Transverse colon (tissue), 4 donors: ENCODE measurements at regions not wholly inside any gene's neighbourhood (a gene's known extent, or its start where the extent isn't known, plus 50 kb on each side); places are given as distances from the start of the nearest gene placed in this dataset.

Experiments used
- EP300 ChIP-seq: sonication (generic); formaldehyde crosslinking; IDR thresholded peaks from one replicate; pipeline ENCODE4 v1.6.1; 2017; ENCODE audit warnings: antibody characterized with exemption, low read depth
- POLR2AphosphoS5 ChIP-seq, 3 donors: sonication (generic); formaldehyde crosslinking; IDR thresholded peaks; one replicate each; pipeline ENCODE4 v1.6.1; 2016; ENCODE audit warnings: antibody characterized with exemption in 3 of 3
- TF ChIP-seq, protein P1 (sequence below), 5 experiments: fragments of 200-600 bp in 3 of 5; fragments of 450-650 bp in 2 of 5; sonication (generic) in 3 of 5; IDR thresholded peaks; 1 replicate in 2 of 5; 2 replicates in 3 of 5; pipeline ENCODE4 v1.5.1; 2016 to 2017; ENCODE audit warnings: antibody characterized with exemption in 5 of 5, inconsistent platforms in 3 of 5, mild to moderate bottlenecking in 2 of 5, moderate library complexity in 1 of 5

DNA sequence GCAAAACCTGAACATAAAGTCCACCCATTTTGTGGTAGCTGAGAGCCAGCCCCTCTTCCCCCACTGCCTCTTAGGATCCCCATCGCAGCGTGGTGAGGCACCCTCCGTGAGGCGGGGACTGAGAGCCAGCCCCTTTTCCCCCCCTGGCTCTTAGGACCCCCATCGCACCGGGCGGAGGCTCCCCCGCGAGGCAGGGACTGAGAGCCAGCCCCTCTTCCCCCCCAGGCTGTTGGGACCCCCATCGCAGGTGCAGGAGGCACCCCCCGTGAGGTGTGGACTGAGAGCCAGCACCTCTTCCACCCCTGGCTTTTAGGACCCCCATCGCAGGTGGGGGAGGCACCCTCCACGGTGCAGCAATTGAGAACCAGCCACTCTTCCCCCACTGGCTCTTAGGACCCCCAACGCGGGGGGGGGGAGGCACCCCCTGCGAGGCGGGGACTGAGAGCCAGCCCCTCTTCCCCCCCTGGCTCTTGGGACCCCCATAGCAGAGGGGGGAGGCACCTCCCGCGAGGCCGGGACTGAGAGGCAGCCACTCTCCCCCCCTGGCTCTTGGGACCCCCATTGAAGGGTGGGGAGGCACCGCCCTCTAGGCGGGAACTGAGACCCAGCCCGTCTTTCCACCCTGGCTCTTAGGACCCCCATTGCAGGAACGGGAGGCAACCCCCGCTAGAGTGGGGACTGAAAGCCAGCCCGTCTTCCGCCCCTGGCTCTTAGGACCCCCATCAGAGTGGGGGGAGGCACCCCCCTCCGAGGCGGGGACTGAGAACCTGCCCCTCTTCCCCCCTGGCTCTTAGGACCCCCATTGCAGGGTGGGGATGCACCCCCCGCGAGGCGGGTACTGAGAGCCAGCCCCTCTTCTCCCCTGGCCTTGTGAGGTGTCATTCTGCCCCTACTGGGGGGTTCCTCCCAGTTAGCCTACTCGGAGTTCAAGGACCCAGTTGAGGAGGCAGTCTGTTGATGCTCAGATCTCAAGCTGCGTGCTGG lies 366.4 kb upstream of the SPRY2 start:
- TF ChIP-seq, protein P1, sequence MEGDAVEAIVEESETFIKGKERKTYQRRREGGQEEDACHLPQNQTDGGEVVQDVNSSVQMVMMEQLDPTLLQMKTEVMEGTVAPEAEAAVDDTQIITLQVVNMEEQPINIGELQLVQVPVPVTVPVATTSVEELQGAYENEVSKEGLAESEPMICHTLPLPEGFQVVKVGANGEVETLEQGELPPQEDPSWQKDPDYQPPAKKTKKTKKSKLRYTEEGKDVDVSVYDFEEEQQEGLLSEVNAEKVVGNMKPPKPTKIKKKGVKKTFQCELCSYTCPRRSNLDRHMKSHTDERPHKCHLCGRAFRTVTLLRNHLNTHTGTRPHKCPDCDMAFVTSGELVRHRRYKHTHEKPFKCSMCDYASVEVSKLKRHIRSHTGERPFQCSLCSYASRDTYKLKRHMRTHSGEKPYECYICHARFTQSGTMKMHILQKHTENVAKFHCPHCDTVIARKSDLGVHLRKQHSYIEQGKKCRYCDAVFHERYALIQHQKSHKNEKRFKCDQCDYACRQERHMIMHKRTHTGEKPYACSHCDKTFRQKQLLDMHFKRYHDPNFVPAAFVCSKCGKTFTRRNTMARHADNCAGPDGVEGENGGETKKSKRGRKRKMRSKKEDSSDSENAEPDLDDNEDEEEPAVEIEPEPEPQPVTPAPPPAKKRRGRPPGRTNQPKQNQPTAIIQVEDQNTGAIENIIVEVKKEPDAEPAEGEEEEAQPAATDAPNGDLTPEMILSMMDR (IDR thresholded peaks at IDR 0.05), result no peak
- TF ChIP-seq EP300, result no peak
- TF ChIP-seq POLR2AphosphoS5 (IDR thresholded peaks at IDR 0.05), result no peak
